ENCODE measurements at regions not wholly inside any gene's neighbourhood (a gene's known extent, or its start where the extent isn't known, plus 50 kb on each side); places are given as distances from the start of the nearest gene placed in this dataset.

- no peak overlapping the region for H3K27ac ChIP-seq (replicated peaks)
- H3K4me3 ChIP-seq (replicated peaks; ENCODE audit: insufficient read depth, low read length): no peak overlapping the region
- TF ChIP-seq GABPA (IDR thresholded peaks at IDR 0.05; ENCODE audit: low read depth): no peak
- no peaks in the 10 kb centered on the region for H3K27me3 ChIP-seq (ENCODE audit: insufficient read depth, poor library complexity, severe bottlenecking)
- DNase-seq (ENCODE audit: low read depth in 1 of 2, low spot score in 1 of 2): no peak
Observed at GRCh38 chr7:70887186-70887585, 244.8 kb upstream of the GALNT17 start.

GRCh38 chr7:70890147-70890969 lies 241.6 kb upstream of the GALNT17 start:
- TF ChIP-seq GABPA (IDR thresholded peaks at IDR 0.05; ENCODE audit: low read depth): no peak
- TF ChIP-seq POLR2AphosphoS5 (IDR thresholded peaks at IDR 0.05; ENCODE audit: low read depth): no peak
- TF ChIP-seq SPI1 (IDR thresholded peaks at IDR 0.05; ENCODE audit: borderline replicate concordance, low read depth): no peak
- no peak for TF ChIP-seq REST (IDR thresholded peaks at IDR 0.05; ENCODE audit: insufficient replicate concordance, low read depth)
- no peak for TF ChIP-seq CTCF (IDR thresholded peaks at IDR 0.05; ENCODE audit: insufficient read depth, low read length)
- DNase-seq (ENCODE audit: low read depth in 1 of 2, low spot score in 1 of 2): no peak
- Histone ChIP-seq H3K4me3 (replicated peaks; ENCODE audit: insufficient read depth, low read length) (no peak overlapping the region), H3K27ac (replicated peaks) (no peak overlapping the region), H3K27me3 (ENCODE audit: insufficient read depth, poor library complexity, severe bottlenecking) (no peaks in the 10 kb centered on the region)

- no peak for DNase-seq (ENCODE audit: low read depth in 1 of 2, low spot score in 1 of 2)
- Histone ChIP-seq H3K27me3 (ENCODE audit: insufficient read depth, poor library complexity, severe bottlenecking) (no peaks in the 10 kb centered on the region), H3K27ac (replicated peaks) (no peak overlapping the region), H3K4me3 (replicated peaks; ENCODE audit: insufficient read depth, low read length) (no peak overlapping the region)
- TF ChIP-seq GABPA (IDR thresholded peaks at IDR 0.05; ENCODE audit: low read depth) (no peak), SPI1 (IDR thresholded peaks at IDR 0.05; ENCODE audit: borderline replicate concordance, low read depth) (no peak), REST (IDR thresholded peaks at IDR 0.05; ENCODE audit: insufficient replicate concordance, low read depth) (no peak), POLR2AphosphoS5 (IDR thresholded peaks at IDR 0.05; ENCODE audit: low read depth) (no peak), CTCF (IDR thresholded peaks at IDR 0.05; ENCODE audit: insufficient read depth, low read length) (no peak)
Observed at GRCh38 chr7:70893422-70893821, 238.5 kb upstream of the GALNT17 start.

DNA sequence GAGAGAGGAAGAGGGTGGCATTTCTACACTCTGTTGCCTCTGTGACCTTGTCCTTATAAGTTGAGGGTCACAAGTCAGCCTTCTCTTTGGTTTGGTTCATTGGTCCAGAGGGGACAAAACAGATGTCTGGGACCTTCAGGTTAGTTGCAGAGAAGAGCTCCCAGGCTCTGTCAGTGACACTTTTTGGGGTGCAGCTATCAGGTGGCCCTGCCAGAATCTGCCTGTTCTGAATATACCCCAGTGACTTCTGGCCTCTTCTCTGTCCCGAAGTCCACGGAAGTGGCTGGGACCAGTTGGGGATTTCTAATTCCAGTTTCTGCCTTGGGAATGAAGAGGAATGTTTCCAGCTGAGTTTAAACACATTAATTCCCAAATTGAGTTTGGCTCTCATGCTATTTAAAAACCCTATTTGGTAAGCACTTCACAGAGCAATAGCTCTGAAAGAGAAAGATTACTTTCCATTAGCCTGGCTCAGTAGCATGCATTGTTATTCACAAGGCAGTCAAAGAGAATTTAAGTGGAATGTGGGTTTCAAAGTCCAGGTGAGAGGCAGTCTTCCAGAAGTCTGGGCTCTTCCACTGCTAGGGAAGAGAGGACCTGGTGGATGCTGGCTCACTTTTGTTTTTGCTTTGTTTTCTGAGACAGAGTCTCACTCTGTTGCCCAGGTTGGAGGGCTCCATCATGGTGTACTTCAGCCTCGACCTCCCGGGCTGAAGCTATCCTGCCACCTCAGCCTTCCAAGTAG lies 237.8 kb upstream of the GALNT17 start:
- TF ChIP-seq CTCF (IDR thresholded peaks at IDR 0.05; ENCODE audit: insufficient read depth, low read length): no peak
- no peak for TF ChIP-seq REST (IDR thresholded peaks at IDR 0.05; ENCODE audit: insufficient replicate concordance, low read depth)
- TF ChIP-seq GABPA (IDR thresholded peaks at IDR 0.05; ENCODE audit: low read depth): no peak
- no peak for TF ChIP-seq SPI1 (IDR thresholded peaks at IDR 0.05; ENCODE audit: borderline replicate concordance, low read depth)
- TF ChIP-seq POLR2AphosphoS5 (IDR thresholded peaks at IDR 0.05; ENCODE audit: low read depth): no peak
- no peak for DNase-seq (ENCODE audit: low read depth in 1 of 2, low spot score in 1 of 2)
- Histone ChIP-seq H3K27me3 (ENCODE audit: insufficient read depth, poor library complexity, severe bottlenecking) (no peaks in the 10 kb centered on the region), H3K4me3 (replicated peaks; ENCODE audit: insufficient read depth, low read length) (no peak overlapping the region), H3K27ac (replicated peaks) (no peak overlapping the region)

All from HL-60 (cell line).